ENCODE measurements at regions not wholly inside any gene's neighbourhood (a gene's known extent, or its start where the extent isn't known, plus 50 kb on each side); places are given as distances from the start of the nearest gene placed in this dataset.
A peak's percentile ranks its signal among the peaks of the same experiment; 100 is the strongest.

DNA sequence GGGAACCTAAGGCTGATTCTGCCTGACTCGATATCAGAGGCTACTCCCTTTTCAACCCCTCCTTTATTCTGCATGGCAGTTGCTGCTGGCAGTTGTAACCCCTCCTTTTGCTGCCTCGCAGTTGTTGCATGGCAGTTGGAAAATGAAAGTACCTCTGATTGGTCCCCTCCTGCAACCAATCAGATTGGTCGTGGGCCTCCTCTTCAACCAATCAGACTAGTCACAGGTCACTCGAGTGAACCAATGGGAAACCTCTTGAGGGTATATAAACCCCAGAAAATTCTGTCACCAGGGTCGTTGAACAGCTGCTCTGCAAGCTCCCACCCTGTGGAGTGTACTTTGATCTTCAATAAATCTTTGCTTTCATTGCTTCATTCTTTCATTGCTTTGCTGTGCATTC lies 294.3 kb upstream of the SLC8A1 start:
- no peak for DNase-seq (ENCODE audit: insufficient read length, low spot score)
- TF ChIP-seq TAF1 (IDR thresholded peaks at IDR 0.05; ENCODE audit: low read depth, low read length) (no peak), SPI1 (IDR thresholded peaks at IDR 0.05; ENCODE audit: low read depth, low read length) (no peak), PAX5 (IDR thresholded peaks at IDR 0.05; ENCODE audit: insufficient read depth, low read length, severe bottlenecking) (no peak), POLR2AphosphoS5 (IDR thresholded peaks at IDR 0.05; ENCODE audit: low read depth, low read length) (no peak), POLR2A (IDR thresholded peaks at IDR 0.05; ENCODE audit: low read depth, low read length) (no peak), POU2F2 (IDR thresholded peaks at IDR 0.05; ENCODE audit: low read depth, low read length) (no peak)
- FAIRE-seq: no peak

DNA sequence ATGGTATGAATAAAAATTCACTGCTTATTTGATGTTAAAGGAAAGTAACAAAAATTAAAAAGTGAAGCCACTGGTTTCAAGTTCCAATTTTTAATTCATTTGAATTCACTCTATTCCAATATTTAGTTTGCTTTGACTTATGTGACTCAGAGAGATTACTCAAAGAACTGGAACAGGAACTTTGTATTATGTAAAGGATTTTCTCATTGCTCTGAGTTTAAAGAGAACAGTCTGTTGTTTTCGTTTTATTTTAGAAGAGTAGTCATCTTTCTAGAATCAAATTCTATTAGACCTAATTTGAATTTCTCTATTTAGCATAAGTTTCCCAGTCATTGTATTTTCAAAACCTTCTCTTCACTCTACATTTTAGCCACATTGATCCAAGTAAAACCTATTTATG lies 300.1 kb upstream of the SLC8A1 start:
- no peak for DNase-seq (ENCODE audit: insufficient read length, low spot score)
- no peak for FAIRE-seq
- TF ChIP-seq POLR2A (IDR thresholded peaks at IDR 0.05; ENCODE audit: low read depth, low read length) (no peak), TAF1 (IDR thresholded peaks at IDR 0.05; ENCODE audit: low read depth, low read length) (no peak)

DNA sequence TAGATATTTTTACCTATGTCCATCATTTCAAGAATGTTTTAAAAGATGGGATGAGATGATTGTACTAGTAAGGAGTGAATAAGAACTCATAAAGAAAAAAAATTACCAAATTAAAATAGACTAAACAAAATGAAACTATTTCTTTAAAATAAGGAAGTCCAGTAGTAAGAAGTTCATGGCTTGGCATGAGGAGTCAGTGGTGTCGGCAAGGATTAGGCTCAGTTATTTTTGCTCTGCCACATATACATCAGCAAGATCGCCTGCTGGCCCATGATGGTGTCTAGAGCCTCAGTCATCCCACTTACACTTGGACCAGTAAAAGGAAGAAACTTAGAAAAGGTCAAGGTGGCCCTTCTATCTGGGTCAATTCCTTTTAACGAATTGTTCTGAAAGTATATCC lies 300.9 kb upstream of the SLC8A1 start:
- FAIRE-seq: no peak
- DNase-seq (ENCODE audit: insufficient read length, low spot score): no peak
- TF ChIP-seq POU2F2 (IDR thresholded peaks at IDR 0.05; ENCODE audit: low read depth, low read length) (no peak), TAF1 (IDR thresholded peaks at IDR 0.05; ENCODE audit: low read depth, low read length) (no peak), POLR2AphosphoS5 (IDR thresholded peaks at IDR 0.05; ENCODE audit: low read depth, low read length) (no peak)

DNA sequence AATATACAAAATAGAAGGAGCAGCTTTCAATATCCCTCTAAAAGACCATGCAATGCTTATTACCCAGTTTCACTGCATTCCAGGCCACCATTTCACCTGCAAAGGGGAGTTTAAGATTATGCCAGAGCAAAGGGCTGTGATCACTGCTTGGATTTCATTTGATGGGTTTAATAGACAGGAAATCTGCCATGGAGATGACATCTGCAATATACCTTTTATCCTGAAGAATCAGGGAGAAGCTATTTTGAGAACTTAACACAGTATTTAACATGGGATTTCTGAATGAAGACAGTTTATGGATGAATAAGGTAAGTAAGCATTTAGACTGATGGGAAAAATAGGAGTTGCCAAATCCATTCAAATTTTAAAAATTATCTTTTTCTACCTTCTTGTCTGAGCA lies 303.0 kb upstream of the SLC8A1 start:
- TF ChIP-seq SPI1 (IDR thresholded peaks at IDR 0.05; ENCODE audit: low read depth, low read length) (no peak), PAX5 (IDR thresholded peaks at IDR 0.05; ENCODE audit: insufficient read depth, low read length, severe bottlenecking) (no peak), POLR2A (IDR thresholded peaks at IDR 0.05; ENCODE audit: low read depth, low read length) (no peak), POU2F2 (IDR thresholded peaks at IDR 0.05; ENCODE audit: low read depth, low read length) (no peak), POLR2AphosphoS5 (IDR thresholded peaks at IDR 0.05; ENCODE audit: low read depth, low read length) (no peak), TAF1 (IDR thresholded peaks at IDR 0.05; ENCODE audit: low read depth, low read length) (no peak)
- FAIRE-seq (no peak), DNase-seq (ENCODE audit: insufficient read length, low spot score) (no peak)

DNA sequence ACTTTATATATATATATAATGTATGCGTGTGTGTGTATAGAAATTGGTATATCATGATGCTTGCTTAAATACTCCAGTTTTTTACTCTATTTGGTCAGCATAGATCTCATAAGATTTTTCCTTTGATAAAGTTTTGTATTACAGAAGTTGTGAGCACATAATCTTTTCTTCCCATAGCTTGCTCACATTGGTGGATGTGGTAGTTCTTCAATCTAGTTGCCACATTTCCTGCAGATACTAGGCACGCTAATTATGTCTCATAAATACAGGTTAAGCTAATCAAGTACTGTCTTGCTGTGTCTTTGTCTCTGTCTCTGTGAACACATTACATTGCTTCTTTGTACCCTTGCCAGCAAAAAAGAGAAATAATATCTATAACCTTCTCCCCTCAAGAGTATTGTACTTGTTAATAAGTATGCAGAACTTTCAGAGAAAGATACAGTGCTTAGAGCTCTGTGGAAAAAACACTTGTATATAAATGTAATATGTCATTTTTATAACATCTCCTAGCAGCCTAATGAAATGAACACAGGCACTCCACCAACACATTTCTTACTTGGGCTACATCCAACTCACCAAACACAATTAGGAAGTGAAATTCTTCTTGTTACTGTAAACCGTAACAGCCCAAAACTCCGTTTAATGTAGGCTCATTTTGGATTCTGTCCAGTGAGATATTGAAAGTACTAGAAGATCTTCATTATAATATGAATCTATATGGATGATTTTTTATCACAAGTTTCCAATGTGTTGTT lies 306.7 kb upstream of the SLC8A1 start:
- no peak for DNase-seq (ENCODE audit: insufficient read length, low spot score)
- no peak for FAIRE-seq
- TF ChIP-seq SPI1 (IDR thresholded peaks at IDR 0.05; ENCODE audit: low read depth, low read length) (peak; percentile 42), POLR2A (IDR thresholded peaks at IDR 0.05; ENCODE audit: low read depth, low read length) (no peak)

DNA sequence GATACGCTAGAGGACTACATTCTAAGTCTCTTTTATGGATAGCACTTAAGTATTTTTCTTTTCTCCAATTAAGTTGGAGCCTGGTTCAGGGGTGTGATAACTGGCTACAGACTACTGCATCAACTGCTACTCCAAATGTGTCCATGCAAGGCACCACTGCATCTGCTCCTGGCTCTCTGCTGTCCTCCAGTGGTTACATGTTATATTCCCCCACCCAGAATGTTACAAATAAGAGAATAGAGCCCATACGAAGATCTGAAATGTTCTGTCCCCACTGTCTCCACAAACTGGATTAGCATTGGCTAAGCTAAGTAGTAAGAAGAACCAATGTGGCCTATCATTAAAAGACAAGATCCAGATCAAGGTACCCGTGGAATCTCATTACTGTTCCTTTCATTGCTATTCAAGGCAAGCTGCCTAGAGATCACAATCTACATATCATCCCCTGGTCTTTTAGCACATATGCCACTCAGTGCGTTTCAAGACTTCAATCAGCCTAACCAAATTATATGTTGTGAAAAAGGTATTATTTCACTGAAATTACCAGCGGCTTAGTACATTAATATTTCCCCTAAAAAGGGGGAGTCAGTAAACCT lies 308.3 kb upstream of the SLC8A1 start:
- TF ChIP-seq POU2F2 (IDR thresholded peaks at IDR 0.05; ENCODE audit: low read depth, low read length): no peak
- no peak for TF ChIP-seq PAX5 (IDR thresholded peaks at IDR 0.05; ENCODE audit: insufficient read depth, low read length, severe bottlenecking)
- no peak for TF ChIP-seq TAF1 (IDR thresholded peaks at IDR 0.05; ENCODE audit: low read depth, low read length)
- no peak for TF ChIP-seq POLR2A (IDR thresholded peaks at IDR 0.05; ENCODE audit: low read depth, low read length)
- no peak for TF ChIP-seq POLR2AphosphoS5 (IDR thresholded peaks at IDR 0.05; ENCODE audit: low read depth, low read length)
- TF ChIP-seq SPI1 (IDR thresholded peaks at IDR 0.05; ENCODE audit: low read depth, low read length): no peak
- DNase-seq (ENCODE audit: insufficient read length, low spot score) (no peak), FAIRE-seq (no peak)

DNA sequence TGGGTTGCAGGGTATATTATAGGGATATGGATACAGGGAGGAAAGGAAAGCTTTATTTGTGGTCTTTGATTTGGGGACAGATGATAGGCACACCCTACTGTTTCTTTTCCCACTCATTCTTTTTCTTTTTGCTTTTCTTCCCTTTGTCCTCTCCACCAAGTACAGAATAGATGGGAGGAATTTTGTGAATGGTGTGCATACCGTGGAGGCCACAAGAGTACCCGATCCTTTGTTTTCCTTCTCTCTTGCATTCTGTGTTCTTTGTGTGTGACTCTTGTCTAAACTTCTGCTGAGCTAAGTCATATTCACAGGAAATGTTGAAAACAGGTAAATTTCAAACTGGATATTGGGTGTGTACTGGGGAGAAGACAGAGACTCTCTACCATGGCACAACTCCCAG lies 321.4 kb upstream of the SLC8A1 start:
- TF ChIP-seq SPI1 (IDR thresholded peaks at IDR 0.05; ENCODE audit: low read depth, low read length) (no peak), POU2F2 (IDR thresholded peaks at IDR 0.05; ENCODE audit: low read depth, low read length) (no peak)
- FAIRE-seq: no peak
- no peak for DNase-seq (ENCODE audit: insufficient read length, low spot score)

DNA sequence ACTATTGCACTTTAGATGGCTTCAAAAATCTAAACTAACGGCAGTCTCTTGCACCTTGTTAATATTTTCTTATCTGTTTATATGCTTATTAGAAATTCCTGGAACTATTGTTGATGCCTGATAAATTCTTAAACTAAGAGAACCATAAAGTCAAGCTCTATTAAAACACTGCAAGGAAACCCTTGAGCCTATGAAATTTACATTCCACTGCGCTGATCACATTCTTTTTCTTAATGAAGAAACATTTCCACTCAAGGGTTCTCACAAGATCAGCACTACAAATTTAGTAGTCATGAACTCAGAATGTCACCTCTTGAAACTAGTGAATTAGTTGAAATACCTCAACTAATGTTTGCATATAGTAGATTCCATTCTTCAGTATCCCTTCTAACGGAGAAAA lies 331.8 kb upstream of the SLC8A1 start:
- FAIRE-seq: no peak
- no peak for DNase-seq (ENCODE audit: insufficient read length, low spot score)
- TF ChIP-seq SPI1 (IDR thresholded peaks at IDR 0.05; ENCODE audit: low read depth, low read length): no peak
- no peak for TF ChIP-seq POLR2A (IDR thresholded peaks at IDR 0.05; ENCODE audit: low read depth, low read length)
- no peak for TF ChIP-seq POLR2AphosphoS5 (IDR thresholded peaks at IDR 0.05; ENCODE audit: low read depth, low read length)
- no peak for TF ChIP-seq PAX5 (IDR thresholded peaks at IDR 0.05; ENCODE audit: insufficient read depth, low read length, severe bottlenecking)
- no peak for TF ChIP-seq TAF1 (IDR thresholded peaks at IDR 0.05; ENCODE audit: low read depth, low read length)
- TF ChIP-seq POU2F2 (IDR thresholded peaks at IDR 0.05; ENCODE audit: low read depth, low read length): no peak

DNA sequence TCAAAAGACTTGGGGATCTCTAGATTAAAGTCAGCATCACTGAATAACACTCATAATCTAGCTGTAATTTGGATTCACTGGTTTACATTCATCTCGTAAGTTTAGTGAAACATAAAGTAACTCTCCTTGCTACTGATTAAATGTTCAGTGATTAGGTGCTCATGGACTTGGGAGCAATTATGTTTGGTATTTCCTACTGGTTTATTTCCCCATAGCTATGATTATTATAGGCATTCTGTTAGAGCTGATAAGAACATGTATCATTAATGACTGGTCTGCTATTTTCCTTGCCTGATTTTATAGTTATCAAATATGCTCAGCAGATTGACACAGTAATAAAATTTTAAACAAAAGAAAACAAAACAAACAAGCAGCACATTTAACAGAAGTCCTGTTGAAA lies 334.7 kb upstream of the SLC8A1 start:
- no peak for TF ChIP-seq SPI1 (IDR thresholded peaks at IDR 0.05; ENCODE audit: low read depth, low read length)
- no peak for TF ChIP-seq POU2F2 (IDR thresholded peaks at IDR 0.05; ENCODE audit: low read depth, low read length)
- TF ChIP-seq POLR2A (IDR thresholded peaks at IDR 0.05; ENCODE audit: low read depth, low read length): no peak
- no peak for TF ChIP-seq TAF1 (IDR thresholded peaks at IDR 0.05; ENCODE audit: low read depth, low read length)
- no peak for TF ChIP-seq POLR2AphosphoS5 (IDR thresholded peaks at IDR 0.05; ENCODE audit: low read depth, low read length)
- no peak for TF ChIP-seq PAX5 (IDR thresholded peaks at IDR 0.05; ENCODE audit: insufficient read depth, low read length, severe bottlenecking)
- FAIRE-seq (no peak), DNase-seq (ENCODE audit: insufficient read length, low spot score) (no peak)

DNA sequence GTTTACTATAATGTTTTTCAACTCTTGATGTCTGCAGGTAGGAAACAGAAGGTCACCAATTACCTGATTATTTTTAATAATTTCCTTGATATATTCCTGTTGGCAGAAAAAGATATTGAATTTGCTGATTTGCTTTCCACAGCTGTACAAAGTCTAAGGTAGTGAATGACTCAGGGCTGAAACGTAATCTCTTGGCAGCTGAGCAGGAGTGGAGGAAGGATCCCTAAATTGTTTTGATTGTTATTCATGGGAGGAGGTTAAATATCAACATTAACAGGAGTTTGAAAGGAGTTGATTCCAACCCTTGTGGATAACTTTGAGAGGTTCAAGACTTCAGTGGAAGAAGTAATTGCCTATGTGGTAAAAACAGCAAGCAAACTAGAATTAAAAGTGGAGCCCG lies 345.2 kb upstream of the SLC8A1 start:
- TF ChIP-seq POLR2AphosphoS5 (IDR thresholded peaks at IDR 0.05; ENCODE audit: low read depth, low read length) (no peak), PAX5 (IDR thresholded peaks at IDR 0.05; ENCODE audit: insufficient read depth, low read length, severe bottlenecking) (no peak), POLR2A (IDR thresholded peaks at IDR 0.05; ENCODE audit: low read depth, low read length) (no peak), POU2F2 (IDR thresholded peaks at IDR 0.05; ENCODE audit: low read depth, low read length) (no peak), SPI1 (IDR thresholded peaks at IDR 0.05; ENCODE audit: low read depth, low read length) (no peak), TAF1 (IDR thresholded peaks at IDR 0.05; ENCODE audit: low read depth, low read length) (no peak)
- FAIRE-seq: no peak
- no peak for DNase-seq (ENCODE audit: insufficient read length, low spot score)
